NCI-H128 (cell line): ENCODE measurements at regions not wholly inside any gene's neighbourhood (a gene's known extent, or its start where the extent isn't known, plus 50 kb on each side); places are given as distances from the start of the nearest gene placed in this dataset.
"Not testable (repeated sequence)": the region's sequence is repeated elsewhere in the genome, so short reads cannot be mapped to it uniquely, and the experiment has no call there.

Experiments used
- DNase-seq: peaks from one replicate; lab custom pipeline; 2025; ENCODE audit not compliant: unreplicated experiment; lab: John Stamatoyannopoulos, UW

DNA sequence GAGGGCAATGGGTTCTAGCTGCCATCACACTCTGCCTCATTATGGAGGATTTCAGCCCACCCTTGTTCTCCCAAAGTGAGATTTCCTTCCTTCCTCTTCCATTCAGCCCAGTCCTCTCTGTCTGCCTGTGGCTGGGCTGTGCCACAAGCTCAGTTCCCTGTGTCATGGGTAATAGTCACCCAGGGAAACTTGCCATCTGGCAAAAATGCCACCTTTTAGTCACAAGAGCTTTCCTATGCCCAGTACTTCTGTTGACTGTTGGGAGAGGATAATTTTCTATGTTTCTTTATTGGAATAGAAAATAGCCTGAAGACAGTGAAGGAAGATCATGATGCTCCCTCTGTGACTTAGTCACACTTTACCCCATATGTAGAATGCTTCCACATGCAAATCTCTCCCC lies 71.4 kb downstream of the TLR4 start:
- DNase-seq: no peak

DNA sequence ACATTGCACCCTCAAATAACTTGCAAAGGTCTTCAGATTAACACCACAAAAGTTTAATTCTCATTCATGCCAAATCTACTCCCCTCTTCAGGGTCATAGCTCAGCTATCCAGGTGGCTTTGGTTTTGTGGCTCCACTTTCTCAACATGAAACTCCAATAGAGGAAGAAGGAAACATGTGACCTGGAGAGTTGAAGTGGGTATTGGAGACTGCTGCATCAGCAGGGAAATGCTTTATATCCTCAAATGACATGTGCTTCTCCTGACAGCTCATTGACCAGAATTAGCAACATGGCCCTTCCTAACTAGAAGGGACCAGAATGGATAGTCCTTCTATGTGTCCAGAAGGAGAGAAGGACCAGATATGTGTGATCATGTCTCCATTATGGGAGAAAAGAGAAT lies 73.6 kb downstream of the TLR4 start:
- DNase-seq: no peak

DNA sequence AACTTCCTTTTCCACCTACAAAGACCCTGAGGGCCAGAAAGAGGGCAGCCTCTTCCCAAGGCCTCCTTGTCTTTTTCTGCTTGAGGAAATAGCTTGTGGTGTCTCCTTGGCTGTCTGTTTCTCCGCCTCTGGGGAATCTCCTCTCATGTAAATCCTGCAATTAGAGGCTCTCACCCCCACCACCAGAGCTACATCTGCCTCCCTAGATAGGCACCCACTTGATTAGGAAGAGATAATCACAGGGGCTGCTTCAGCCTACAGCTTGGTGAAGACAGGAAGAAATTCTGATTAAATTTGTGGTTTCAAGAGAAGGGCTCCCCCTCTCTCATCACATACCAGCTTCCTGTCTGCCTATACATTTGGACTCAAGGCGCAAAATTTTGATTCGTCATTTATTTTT lies 75.6 kb downstream of the TLR4 start:
- DNase-seq: no peak

DNA sequence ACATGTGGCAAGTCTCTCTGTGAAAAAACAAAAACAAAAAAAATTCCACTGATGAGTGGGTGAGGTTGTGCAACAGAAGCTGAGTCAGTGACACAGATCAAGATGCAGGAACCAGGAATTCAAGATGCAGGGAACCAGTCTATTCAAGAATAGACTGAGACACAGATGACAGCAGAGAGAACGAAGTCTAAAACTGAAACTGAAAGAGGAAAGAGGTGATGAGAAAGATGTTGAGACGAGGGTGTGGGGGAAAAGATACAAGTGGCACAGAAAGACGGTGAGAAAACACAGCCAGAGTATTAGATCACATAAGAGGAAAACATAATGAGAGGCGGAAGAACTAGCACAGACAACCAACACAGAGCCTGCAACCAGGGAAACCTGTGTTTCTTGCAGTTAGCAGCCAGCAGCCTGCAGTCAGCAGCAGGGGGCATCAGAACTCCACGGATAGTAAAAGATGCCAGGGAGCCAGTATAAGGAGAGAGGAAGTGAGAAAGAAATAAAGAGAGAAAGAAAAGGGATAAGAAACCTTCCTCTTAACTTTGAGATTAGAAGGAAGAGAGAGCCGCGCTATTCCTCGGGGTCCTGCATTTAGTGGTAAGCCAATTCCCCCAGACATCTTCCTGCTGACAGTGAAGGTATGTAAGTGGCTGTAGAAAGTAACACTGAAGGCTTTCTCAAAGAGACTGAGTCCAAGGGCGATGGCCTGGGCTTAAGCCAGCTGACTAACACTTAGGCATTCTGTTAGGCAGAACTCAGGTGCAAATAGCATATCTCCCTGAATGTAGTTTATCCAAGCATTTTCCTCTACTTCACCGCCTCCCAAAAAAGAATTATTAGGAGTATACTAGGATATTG lies 79.0 kb downstream of the TLR4 start:
- DNase-seq: peak; percentile 45

- no peak for DNase-seq
These were observed 79.6 kb downstream of the TLR4 start for GRCh38 chr9:117783828-117784227.

DNA sequence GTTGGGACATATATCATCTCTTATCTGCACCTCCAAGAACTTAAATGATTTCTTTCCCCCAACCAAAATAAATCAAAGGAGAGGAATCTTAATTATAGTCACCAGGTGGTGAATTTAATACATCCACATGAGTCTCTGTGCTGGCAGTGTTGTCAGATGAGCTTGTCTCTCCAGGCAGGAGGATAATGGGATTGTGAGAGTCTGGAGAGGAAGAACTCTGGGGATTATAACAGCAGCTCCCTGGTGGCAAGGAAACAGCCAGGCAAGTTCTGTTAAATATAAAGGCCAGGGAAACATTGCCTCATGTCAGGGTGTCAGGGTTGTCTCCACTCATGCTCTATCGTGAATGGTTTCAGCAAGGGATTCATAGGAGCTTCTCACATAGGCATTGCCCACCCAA lies 80.8 kb downstream of the TLR4 start:
- DNase-seq: no peak

GRCh38 chr9:117787746-117788145 lies 83.5 kb downstream of the TLR4 start:
- no peak for DNase-seq

- no peak for DNase-seq
These were observed 91.1 kb downstream of the TLR4 start for GRCh38 chr9:117795271-117795670.

- DNase-seq: no peak
These were observed 92.5 kb downstream of the TLR4 start for GRCh38 chr9:117796681-117797080.

DNA sequence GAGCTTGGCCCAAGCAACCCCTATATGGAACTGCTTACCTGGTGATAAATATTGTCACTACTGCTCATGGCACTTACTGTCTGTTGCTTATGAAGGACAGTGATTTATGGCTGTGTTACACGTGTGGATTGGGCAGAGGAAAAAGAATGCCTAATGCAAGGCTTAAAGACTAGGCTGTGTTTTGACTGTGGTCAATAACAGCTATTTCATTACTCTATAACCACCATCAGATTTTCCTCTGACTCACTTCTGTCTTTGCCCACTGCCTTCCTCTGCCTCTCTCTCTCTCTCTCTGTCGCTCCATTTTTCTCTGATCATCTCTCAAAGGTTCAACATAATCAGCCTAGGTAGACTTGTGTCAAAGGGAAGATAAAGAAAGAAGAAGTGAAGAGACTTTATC lies 96.2 kb downstream of the TLR4 start:
- DNase-seq: no peak

DNA sequence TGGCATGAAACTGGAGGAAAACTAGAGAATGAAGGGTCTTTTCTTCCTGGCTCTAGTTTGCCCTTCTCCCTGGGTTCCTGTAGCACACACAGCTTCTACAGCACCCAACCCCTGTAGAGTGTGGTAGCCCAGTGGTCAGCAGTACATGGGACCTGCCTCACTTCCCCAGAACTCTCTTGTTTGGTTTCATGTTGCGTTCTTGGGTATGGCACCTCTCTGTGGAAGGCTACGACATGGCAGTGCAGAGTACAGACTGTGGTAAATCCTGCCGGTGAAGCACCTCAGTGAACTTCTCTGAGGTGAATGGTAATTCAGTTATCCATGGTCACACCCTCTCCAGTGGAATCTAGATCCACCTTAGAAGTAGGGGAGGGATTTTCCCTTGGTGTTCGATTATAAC lies 105.5 kb downstream of the TLR4 start:
- DNase-seq: no peak

DNA sequence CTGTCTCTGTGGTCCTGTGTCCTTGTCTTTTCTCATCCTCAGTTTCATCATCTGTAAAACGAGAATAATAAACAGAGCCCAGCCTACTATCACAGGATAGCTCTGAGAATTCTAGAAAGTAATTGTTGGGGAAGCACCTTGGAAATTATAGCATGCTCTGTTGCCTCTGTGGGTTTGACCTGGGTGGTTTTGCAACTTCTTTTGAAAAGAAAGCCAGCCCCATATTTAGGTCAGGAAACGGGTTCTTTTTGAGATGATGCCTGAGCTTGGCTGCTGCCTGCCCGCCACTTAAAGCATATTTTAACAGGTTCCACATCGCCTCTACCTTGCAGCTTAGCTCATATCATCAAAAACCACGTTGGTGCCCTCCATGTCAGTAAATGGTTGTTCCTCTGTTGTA lies 111.1 kb downstream of the TLR4 start:
- DNase-seq: no peak

DNA sequence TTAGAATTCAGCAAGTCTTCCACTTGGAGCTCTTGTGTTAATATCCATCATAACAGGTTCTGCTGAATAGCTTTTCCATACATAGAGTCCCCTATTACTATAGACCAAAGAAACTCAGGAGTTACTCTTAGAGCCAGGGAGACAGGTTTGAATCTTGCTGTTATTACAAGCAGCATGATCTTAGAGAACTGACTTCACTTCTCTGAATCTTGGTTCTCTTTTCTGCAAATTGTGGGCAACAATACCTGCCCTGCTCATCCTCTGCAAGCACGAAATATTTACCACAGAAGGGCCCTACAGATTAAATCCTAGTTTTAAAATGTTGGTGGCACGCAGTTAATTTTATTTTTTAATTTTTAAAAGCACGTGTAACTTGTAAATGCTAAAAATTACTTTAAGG lies 111.7 kb downstream of the TLR4 start:
- DNase-seq: no peak

GRCh38 chr9:117821954-117822353 lies 117.8 kb downstream of the TLR4 start:
- DNase-seq: no peak

GRCh38 chr9:117823576-117823975 lies 119.4 kb downstream of the TLR4 start:
- DNase-seq: no peak

GRCh38 chr9:117825609-117826347 lies 121.6 kb downstream of the TLR4 start:
- DNase-seq: no peak

DNA sequence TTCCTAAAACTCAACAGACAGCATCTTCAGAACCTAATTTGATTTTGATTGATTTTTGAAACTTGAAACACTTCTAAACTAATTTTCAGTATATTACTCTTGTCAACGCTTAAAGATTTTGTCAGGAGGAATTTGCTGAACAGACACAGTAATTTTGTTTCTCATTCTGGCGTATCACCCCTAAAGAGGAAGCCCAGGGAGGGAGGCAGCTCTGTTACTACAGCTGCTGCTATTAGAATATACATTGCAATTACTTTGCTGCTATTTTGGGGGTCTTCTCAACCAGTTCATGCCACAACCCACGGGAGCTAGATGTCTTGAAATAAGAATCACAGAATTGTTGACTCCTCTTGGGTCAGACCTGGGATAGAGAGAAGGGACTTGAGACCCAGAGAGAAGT lies 122.6 kb downstream of the TLR4 start:
- no peak for DNase-seq

DNA sequence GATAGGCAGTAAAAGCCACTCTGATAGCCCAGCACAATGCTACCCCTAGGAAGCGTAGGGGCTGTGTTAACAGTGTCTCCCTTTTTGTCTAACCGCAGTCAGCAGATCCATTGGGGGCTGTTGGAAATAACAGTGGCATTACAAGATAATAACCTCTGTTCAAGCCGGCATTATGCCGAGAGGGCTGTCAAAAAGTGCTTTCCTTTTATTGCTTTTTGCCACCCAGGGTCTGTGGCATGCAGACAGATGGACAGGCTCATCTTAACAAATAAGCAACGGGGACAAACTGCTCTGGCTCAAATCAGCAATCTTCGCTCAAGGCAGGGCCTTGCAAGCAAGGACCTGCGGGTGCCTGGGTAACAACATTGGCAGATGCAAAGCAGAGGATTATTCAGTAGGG lies 123.3 kb downstream of the TLR4 start:
- no peak for DNase-seq

- DNase-seq: no peak
These were observed 124.3 kb downstream of the TLR4 start for GRCh38 chr9:117828466-117828865.

GRCh38 chr9:117835798-117836197 lies 131.6 kb downstream of the TLR4 start:
- DNase-seq: no peak

DNA sequence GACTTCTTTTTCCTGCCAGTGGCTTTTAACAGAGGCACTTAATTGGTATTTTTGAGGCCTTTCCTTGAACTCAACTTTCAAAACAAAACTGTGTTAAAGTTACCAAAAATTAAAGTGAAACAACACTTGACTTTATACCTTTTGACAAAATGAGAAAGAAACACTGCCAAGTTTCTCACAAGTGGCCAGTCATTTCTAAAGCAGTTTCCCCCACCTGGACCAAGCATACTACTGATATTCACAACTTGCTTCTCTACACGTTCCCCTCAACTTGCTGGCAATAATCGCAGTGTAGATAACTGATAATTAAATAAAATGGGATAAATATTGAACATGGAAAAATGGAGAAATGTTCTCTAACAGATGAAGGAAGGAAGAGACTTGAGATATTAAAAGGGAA lies 135.7 kb downstream of the TLR4 start:
- no peak for DNase-seq

GRCh38 chr9:117851836-117852461 lies 147.7 kb downstream of the TLR4 start:
- DNase-seq: not testable (repeated sequence)
